CD4-positive, alpha-beta T cell treated with Interferon alpha-2 for 1 hour (primary cell): ENCODE measurements at regions not wholly inside any gene's neighbourhood (a gene's known extent, or its start where the extent isn't known, plus 50 kb on each side); places are given as distances from the start of the nearest gene placed in this dataset.
"Not testable (repeated sequence)": the region's sequence is repeated elsewhere in the genome, so short reads cannot be mapped to it uniquely, and the experiment has no call there.

ENCODE experiments used
- DNase-seq, 2 donors: peaks; one replicate each; pipeline ENCODE4 v3.0.0-alpha.2; 2020 to 2022

DNA sequence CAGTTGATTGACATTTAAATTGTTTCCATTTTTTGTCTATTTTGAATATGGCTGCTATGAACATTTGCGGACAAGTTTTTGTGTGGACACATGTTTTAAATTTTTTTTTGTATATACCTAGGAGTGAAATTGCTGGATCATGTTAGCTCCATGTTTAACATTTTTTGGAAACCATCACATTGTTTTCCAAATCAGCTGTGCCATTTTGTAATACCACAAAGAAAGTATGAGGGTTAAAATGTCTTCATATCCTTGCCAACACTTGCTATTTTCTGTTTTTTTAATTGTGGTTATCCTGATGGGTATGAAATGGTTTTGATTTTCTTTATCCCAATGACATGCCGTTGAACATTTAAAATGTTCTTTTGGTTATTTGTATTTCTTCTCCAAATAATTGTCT is 52.1 kb downstream of the CARTPT start:
- DNase-seq, result no peak

DNA sequence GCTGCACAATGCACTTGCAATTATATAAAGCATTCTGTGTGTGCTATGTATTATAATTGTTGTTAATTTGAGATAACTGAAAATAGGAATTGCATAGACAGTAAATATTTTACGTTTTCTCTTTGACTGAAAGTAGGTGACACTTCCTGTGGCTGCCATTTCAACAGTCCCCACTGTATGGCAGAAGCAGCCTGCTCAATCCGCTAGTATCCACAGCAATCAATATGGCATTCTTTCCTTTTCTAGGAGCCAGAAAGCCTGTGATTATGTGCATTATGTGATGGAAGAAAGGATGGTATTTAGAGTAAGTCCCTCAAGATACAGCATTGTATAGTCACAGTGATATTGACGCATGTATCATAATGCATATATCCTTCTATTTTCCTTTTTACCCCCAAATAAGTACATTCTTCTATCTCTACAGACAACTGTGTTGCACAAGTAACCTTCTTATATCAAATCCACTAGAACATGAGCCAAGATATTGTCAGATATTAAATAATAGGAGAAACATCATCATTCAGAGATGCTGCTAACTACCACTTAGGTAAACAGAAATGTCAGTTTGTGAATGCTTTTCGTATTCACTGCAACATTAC is 59.7 kb downstream of the CARTPT start:
- no peak for DNase-seq

GRCh38 chr5:71780597-71780996 is 61.5 kb downstream of the CARTPT start:
- DNase-seq, result no peak

DNA sequence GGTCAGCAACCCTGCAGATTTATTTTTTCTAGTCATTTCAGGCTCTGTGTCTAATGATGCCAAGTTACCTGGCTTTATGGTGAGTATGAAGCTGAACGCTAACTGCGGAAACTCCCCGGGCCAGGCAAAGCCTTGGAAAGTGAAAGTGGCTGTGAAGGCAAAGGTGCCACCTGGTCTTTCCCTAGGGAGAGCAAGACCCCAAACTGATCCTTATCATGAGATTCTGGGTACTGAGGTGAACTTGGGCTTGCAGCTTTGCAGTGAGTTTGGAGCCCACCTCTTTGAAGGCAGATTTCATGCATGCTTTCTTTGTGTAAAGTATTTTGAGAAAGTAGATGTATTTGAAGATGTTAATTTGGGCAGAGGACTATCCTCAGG is 63.3 kb downstream of the CARTPT start:
- DNase-seq, result no peak

- DNase-seq, result peak; percentile 18 to 39
Observed at GRCh38 chr5:71782771-71783770, 64.0 kb downstream of the CARTPT start.

DNA sequence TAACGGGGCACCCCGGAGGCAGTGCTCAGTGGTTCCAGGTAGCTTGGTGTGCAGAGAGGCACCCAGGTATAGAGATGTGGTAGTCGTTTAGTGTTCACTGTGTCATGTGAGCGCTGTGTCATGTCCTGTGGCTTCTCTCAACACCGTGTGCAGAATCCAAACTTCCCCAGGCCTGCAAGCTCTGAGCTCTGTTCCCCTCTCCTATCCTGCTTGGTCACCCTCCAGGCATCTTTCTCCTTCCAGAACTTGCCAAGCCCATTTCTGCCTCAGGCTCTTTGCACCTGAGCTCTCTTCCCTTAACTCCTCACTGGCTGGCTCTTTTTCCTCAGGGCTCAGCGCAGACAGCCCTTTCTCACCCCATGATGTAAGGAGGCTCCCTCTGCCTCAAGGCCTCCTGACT is 64.8 kb downstream of the CARTPT start:
- DNase-seq, result no peak

DNA sequence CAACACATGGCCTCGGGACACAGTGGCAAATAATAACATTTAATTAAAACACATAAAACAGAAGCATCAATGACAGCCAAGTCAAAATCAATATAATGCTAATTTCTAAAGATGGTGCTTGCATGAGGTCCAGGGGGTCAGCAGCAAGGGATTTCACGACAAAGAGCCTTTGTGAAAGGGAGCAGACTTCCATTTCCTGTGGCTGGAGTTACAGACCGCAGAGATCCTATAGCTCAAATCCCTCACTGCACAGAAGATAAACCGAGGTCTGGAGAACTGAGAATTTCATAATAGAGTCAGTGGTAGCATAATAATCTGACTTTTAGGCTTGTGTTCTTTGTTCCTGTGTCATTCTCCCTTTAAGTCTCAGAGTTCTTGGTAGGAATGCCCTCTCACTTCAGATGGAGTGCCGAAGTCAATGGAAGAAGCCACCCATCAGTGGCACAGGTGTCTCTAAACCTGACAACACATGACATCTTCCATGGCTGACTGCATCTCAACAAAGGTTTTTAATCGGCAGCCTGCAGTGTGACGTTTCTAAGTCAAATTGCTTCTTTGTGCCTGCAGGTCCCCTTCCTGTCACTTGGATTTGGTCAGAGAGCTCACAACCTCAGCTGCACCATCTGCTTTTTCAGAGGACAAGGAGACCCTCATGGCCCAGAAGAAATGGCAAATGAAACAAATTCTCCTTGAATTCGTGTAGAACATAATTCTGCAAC is 67.4 kb downstream of the CARTPT start:
- no peak for DNase-seq

GRCh38 chr5:71788794-71789193 is 69.7 kb downstream of the CARTPT start:
- no peak for DNase-seq

DNA sequence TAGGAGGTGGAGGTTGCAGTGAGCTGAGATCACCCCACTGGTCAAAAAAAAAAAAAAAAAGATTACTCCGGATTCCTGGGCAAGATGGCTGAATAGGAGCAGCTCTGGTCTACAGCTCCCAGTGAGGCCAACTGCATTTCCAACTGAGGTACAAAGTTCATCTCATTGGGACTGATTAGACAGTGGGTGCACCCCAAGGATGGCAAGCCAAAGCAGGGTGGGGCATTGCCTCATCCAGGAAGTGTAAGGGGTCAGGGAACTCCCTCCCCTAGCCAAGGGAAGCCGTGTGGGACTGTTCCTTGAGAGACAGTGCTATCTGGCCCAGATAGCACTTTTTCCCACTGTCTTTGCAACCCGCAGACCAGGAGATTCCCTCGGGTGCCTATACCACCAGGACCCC is 70.7 kb downstream of the CARTPT start:
- no peak for DNase-seq

DNA sequence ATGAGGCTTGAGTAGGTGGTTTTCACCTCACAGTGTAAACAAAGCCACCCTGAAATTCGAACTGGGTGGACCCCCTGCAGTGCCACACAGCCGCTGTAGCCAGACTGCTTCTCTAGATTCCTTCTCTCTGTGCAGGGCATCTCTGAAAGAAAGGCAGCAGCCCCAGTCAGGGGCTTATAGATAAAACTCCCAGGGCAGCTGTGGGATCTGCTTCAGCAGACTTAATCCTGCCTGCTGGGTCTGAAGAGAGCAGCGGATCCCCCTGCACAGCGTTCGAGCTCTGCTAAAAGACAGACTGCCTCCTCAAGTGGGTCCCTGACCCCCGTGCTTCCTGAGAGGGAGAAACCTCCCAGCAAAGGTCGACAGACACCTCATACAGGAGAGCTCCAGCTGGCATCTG is 71.4 kb downstream of the CARTPT start:
- DNase-seq, result no peak

DNA sequence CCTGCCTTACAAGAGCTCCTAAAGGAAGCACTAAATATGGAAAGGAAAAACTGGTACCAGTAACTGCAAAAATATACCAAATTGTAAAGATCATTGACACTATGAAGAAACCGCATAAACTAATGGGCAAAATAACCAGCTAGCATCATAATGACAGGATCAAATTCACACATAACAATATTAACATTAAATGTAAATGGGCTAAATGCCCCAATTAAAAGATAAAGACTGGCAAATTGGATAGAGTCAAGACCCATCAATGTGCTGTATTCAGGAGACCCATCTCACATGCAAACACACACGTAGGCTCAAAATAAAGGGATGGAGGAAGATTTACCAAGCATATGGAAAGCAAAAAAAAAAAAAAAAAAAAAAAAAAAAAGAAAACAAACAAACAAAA is 73.0 kb downstream of the CARTPT start:
- DNase-seq, result not testable (repeated sequence)

DNA sequence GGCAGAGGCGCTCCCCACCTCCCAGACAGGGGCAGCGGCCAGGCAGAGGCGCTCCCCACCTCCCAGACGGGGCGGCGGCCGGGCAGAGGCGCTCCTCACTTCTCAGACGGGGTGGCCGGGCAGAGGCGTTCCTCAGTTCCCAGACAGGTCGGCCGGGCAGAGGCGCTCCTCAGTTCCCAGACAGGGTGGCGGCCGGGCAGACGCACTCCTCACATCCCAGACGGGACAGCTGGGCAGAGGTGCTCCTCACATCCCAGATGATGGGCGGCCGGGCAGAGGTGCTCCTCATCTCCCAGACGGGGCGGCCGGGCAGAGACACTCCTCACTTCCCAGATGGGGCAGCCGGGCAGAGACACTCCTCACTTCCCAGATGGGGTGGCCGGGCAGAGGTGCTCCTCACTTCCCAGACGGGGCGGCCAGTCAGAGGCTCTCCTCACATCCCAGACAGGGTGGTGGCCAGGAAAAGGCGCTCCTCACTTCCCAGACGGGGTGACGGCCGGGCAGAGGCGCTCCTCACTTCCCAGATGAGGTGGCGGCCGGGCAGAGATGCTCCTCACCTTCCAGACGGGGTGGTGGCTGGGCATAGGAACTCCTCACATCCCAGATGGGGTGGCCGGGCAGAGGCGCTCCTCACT is 75.1 kb downstream of the CARTPT start:
- DNase-seq, result no peak

DNA sequence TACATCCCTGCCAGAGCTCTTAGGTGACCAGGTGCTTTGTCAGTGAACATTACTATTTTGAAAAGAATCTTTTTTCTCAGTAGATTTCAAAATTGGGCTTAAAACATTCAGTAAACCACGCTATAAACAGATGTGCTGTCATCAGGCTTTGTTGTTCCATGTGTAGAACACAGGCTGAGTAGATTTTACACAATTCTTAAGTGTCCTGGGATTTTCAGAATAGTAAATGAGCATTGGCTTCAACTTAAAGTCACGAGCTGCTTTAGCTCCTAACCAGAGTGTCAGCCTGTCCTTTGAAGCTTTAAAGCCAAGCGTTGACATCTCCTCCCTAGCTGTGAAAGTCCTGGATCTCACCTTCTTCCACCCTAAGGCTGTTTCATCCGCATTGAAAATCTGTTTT is 83.6 kb downstream of the CARTPT start:
- DNase-seq, result no peak

DNA sequence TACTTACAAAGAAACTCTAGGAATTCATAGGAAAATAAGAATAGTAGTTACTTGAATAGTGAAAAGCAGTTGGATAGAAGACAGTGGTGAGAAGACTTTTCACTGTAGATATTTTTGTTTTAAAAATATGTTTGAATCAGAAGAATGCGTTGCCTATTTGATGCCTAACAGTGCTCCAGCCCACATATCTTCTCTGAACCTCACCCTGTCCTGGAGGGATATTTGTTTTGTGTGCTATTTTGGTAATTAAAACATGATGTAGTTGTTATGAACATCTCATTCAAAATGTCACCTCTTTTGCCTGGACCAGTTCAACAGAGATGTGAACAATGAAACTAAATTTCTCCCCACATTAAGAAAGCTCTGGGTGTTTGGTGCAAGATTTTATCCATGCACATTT is 87.6 kb downstream of the CARTPT start:
- DNase-seq, result no peak

GRCh38 chr5:71807909-71808308 is 88.8 kb downstream of the CARTPT start:
- no peak for DNase-seq

GRCh38 chr5:71809446-71809845 is 90.4 kb downstream of the CARTPT start:
- no peak for DNase-seq

GRCh38 chr5:71810023-71810422 is 90.9 kb downstream of the CARTPT start:
- no peak for DNase-seq

GRCh38 chr5:71810471-71811195 is 91.6 kb downstream of the CARTPT start:
- no peak for DNase-seq

DNA sequence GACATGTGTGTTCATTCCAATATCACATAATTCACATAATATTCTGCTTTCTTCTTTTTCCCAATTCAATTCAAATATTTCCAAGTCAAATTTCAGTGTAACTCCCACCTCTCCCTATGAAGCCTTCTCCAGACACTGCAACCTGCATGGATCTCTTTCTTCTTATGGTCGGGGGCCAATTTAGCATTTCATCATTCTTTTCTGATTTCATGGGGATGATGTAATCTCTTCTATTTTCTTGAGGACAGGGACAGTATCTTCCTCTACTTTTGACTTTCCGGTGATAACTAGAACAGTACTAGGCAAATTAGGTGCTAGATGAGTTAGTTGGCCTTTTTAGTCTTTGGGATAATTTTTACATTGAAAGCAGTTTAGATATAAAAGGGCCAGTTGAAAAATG is 92.7 kb downstream of the CARTPT start:
- DNase-seq, result no peak

- no peak for DNase-seq
Observed at GRCh38 chr5:71816307-71816706, 97.2 kb downstream of the CARTPT start.

- no peak for DNase-seq
Observed at GRCh38 chr5:71817891-71818290, 98.8 kb downstream of the CARTPT start.

- no peak for DNase-seq
Observed at GRCh38 chr5:71821029-71821428, 102.0 kb downstream of the CARTPT start.

GRCh38 chr5:71822065-71822464 is 103.0 kb downstream of the CARTPT start:
- not testable (repeated sequence) for DNase-seq
